HG02678 (cell line): ENCODE measurements at regions not wholly inside any gene's neighbourhood (a gene's known extent, or its start where the extent isn't known, plus 50 kb on each side); places are given as distances from the start of the nearest gene placed in this dataset.

ENCODE experiments used
- ATAC-seq: cut with Tn5 transposase; IDR thresholded peaks from one replicate; pipeline ENCODE4 v1.9.1; 2021; ENCODE audit warnings: mild to moderate bottlenecking, moderate library complexity; ENCODE audit not compliant: unreplicated experiment

- ATAC-seq: no peak
Measured at GRCh38 chr2:181332044-181332605, 125.1 kb upstream of the ITGA4 start.

GRCh38 chr2:181334158-181334826 lies 122.9 kb upstream of the ITGA4 start:
- ATAC-seq: no peak

GRCh38 chr2:181340891-181341290 lies 116.3 kb upstream of the ITGA4 start:
- no peak for ATAC-seq

- ATAC-seq: no peak
Measured at GRCh38 chr2:181341855-181342600, 115.2 kb upstream of the ITGA4 start.

- ATAC-seq: peak; percentile 88
Measured at GRCh38 chr2:181348107-181348837, 108.9 kb upstream of the ITGA4 start.

GRCh38 chr2:181352158-181352557 lies 105.0 kb upstream of the ITGA4 start:
- peak; percentile 44 for ATAC-seq

- no peak for ATAC-seq
Measured at GRCh38 chr2:181354626-181355025, 102.6 kb upstream of the ITGA4 start.

- no peak for ATAC-seq
Measured at GRCh38 chr2:181356526-181357130, 100.6 kb upstream of the ITGA4 start.

GRCh38 chr2:181357979-181358378 lies 99.2 kb upstream of the ITGA4 start:
- no peak for ATAC-seq

GRCh38 chr2:181362561-181362960 lies 94.6 kb upstream of the ITGA4 start:
- ATAC-seq: no peak

- ATAC-seq: no peak
Measured at GRCh38 chr2:181363164-181363563, 94.0 kb upstream of the ITGA4 start.

GRCh38 chr2:181364492-181365170 lies 92.6 kb upstream of the ITGA4 start:
- no peak for ATAC-seq

- no peak for ATAC-seq
Measured at GRCh38 chr2:181366675-181367175, 90.5 kb upstream of the ITGA4 start.

- no peak for ATAC-seq
Measured at GRCh38 chr2:181367411-181367810, 89.8 kb upstream of the ITGA4 start.

GRCh38 chr2:181367906-181368435 lies 89.2 kb upstream of the ITGA4 start:
- no peak for ATAC-seq

- no peak for ATAC-seq
Measured at GRCh38 chr2:181370126-181370525, 87.1 kb upstream of the ITGA4 start.

GRCh38 chr2:181371195-181371594 lies 86.0 kb upstream of the ITGA4 start:
- ATAC-seq: no peak

- ATAC-seq: no peak
Measured at GRCh38 chr2:181371782-181372645, 85.2 kb upstream of the ITGA4 start.

- ATAC-seq: no peak
Measured at GRCh38 chr2:181372646-181373040, 84.5 kb upstream of the ITGA4 start.
